GM12892 (cell line): ENCODE measurements at regions not wholly inside any gene's neighbourhood (a gene's known extent, or its start where the extent isn't known, plus 50 kb on each side); places are given as distances from the start of the nearest gene placed in this dataset.

Experiments used
- POLR2A ChIP-seq: IDR thresholded peaks from 2 replicates; pipeline ENCODE4 v1.6.1; 2011; ENCODE audit warnings: low read depth, low read length, control low read depth
- POLR2AphosphoS5 ChIP-seq: IDR thresholded peaks from 2 replicates; pipeline ENCODE4 v1.6.1; 2011; ENCODE audit warnings: low read depth, low read length, control low read depth
- TAF1 ChIP-seq: IDR thresholded peaks from 2 replicates; pipeline ENCODE4 v1.6.1; 2011; ENCODE audit warnings: low read depth, mild to moderate bottlenecking, control low read depth, low read length, borderline replicate concordance

DNA sequence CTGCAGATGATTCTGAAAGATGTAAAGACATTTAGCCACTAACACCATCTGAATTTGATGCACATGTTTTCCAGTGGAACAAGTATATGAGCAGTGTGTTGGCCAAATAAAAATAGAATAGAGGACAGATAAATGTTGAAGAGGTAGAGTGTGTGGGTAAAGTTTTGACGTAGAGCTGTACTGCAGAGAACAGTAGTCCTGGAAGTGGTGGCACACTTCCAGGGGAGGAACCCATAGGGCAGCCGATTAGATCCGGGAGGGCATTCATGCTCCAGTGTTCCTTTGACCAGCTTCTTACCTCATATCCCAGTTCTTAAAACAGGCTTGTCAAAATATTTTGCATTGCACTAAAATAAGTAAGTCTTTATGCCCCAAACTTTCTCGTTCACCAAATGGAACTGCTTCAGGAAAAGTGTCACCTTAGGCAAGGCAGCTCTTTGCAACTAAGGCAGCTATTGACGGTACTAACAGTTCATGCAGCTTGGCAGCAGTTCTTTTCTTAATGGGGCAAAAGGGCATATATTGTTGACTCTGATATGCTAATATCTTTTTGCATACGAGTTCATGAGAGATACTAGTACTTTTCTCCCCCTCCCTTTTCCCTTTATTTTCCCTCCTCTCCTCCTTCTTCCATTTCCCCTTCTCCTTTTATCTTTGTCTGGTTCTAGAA is 429.3 kb upstream of the AZI2 start:
- TF ChIP-seq POLR2A (no peak), POLR2AphosphoS5 (no peak), TAF1 (no peak)
